Neuronal stem cell (in vitro differentiated cells): ENCODE measurements at regions not wholly inside any gene's neighbourhood (a gene's known extent, or its start where the extent isn't known, plus 50 kb on each side); places are given as distances from the start of the nearest gene placed in this dataset.

ENCODE experiments used
- DNase-seq: peaks from one replicate; pipeline ENCODE4 v3.0.0-alpha.2; 2013; ENCODE audit warnings: low spot score
- H2AFZ ChIP-seq: one replicate; pipeline ENCODE4 v1.6.1; 2013; ENCODE audit warnings: mild to moderate bottlenecking, low read length, inconsistent platforms
- H2AK5ac ChIP-seq: 2 replicates; pipeline ENCODE4 v1.6.1; 2013; ENCODE audit warnings: low read depth, mild to moderate bottlenecking, inconsistent platforms, low read length, moderate library complexity, mixed read lengths
- H2BK120ac ChIP-seq: 2 replicates; pipeline ENCODE4 v1.6.1; 2013; ENCODE audit warnings: low read depth, mild to moderate bottlenecking, inconsistent platforms, low read length, moderate library complexity, mixed read lengths
- H2BK12ac ChIP-seq: one replicate; pipeline ENCODE4 v1.6.1; 2013; ENCODE audit warnings: low read length, inconsistent platforms
- H2BK15ac ChIP-seq: 2 replicates; pipeline ENCODE4 v1.6.1; 2013; ENCODE audit warnings: mild to moderate bottlenecking, low read length, inconsistent platforms, mixed read lengths
- H2BK5ac ChIP-seq: one replicate; pipeline ENCODE4 v1.6.1; 2013; ENCODE audit warnings: inconsistent platforms, mild to moderate bottlenecking, low read length, moderate library complexity
- H3K14ac ChIP-seq: one replicate; pipeline ENCODE4 v1.6.1; 2013; ENCODE audit warnings: low read length, inconsistent platforms
- H3K18ac ChIP-seq: 2 replicates; pipeline ENCODE4 v1.6.1; 2013; ENCODE audit warnings: low read length, inconsistent platforms
- H3K23ac ChIP-seq: 2 replicates; pipeline ENCODE4 v1.6.1; 2013; ENCODE audit warnings: low read depth, mild to moderate bottlenecking, mixed read lengths, low read length, inconsistent platforms; ENCODE audit not compliant: poor library complexity
- H3K27ac ChIP-seq: replicated peaks from 3 replicates; pipeline ENCODE4 v1.5.1; 2013; ENCODE audit warnings: low read length, inconsistent platforms
- H3K27me3 ChIP-seq, 3 experiments: 2 replicates each; pipeline ENCODE4 v1.6.1; 2013; ENCODE audit warnings: low read length in 3 of 3, mild to moderate bottlenecking in 2 of 3, inconsistent platforms in 1 of 3, low read depth in 1 of 3, mixed read lengths in 1 of 3, moderate library complexity in 1 of 3; ENCODE audit not compliant: control insufficient read depth in 3 of 3, insufficient read depth in 3 of 3
- H3K36me3 ChIP-seq, 2 donors: replicated peaks in 1 of 2; 2 replicates each; pipeline ENCODE4 v1.6.1; 2013; ENCODE audit warnings: low read length in 2 of 2; ENCODE audit not compliant: control insufficient read depth in 2 of 2, insufficient read depth in 2 of 2
- H3K4ac ChIP-seq: 2 replicates; pipeline ENCODE4 v1.6.1; 2013; ENCODE audit warnings: inconsistent platforms, mild to moderate bottlenecking, low read length, moderate library complexity
- H3K4me1 ChIP-seq, 2 donors: 1 replicate in 1 of 2; 2 replicates in 1 of 2; pipeline ENCODE4 v1.6.1; 2013; ENCODE audit warnings: low read length in 2 of 2, low read depth in 1 of 2; ENCODE audit not compliant: control insufficient read depth in 2 of 2, insufficient read depth in 1 of 2
- H3K4me2 ChIP-seq: one replicate; pipeline ENCODE4 v1.6.1; 2013; ENCODE audit warnings: mild to moderate bottlenecking, low read length, inconsistent platforms; ENCODE audit not compliant: insufficient read depth, poor library complexity, severe bottlenecking
- H3K4me3 ChIP-seq, 2 donors: 2 replicates each; pipeline ENCODE4 v1.5.1; 2013; ENCODE audit warnings: low read length in 2 of 2, mild to moderate bottlenecking in 2 of 2, inconsistent platforms in 1 of 2, moderate library complexity in 1 of 2
- H3K79me1 ChIP-seq: one replicate; pipeline ENCODE4 v1.6.1; 2013; ENCODE audit warnings: low read depth, mild to moderate bottlenecking, inconsistent platforms, low read length, moderate library complexity
- H3K9ac ChIP-seq: one replicate; pipeline ENCODE4 v1.6.1; 2013; ENCODE audit warnings: mild to moderate bottlenecking, low read depth, low read length, inconsistent platforms; ENCODE audit not compliant: poor library complexity
- H3K9me3 ChIP-seq, 2 donors: replicated peaks in 1 of 2; 2 replicates each; pipeline versions ENCODE3 to v1.6.1; 2013; ENCODE audit warnings: low read length in 2 of 2, mild to moderate bottlenecking in 2 of 2, inconsistent platforms in 1 of 2, low read depth in 1 of 2, mixed read lengths in 1 of 2, moderate library complexity in 1 of 2; ENCODE audit not compliant: control insufficient read depth in 2 of 2, insufficient read depth in 1 of 2
- H4K8ac ChIP-seq: one replicate; pipeline ENCODE4 v1.6.1; 2013; ENCODE audit warnings: low read depth, mild to moderate bottlenecking, inconsistent platforms, low read length, moderate library complexity
- H4K91ac ChIP-seq: one replicate; pipeline ENCODE4 v1.6.1; 2013; ENCODE audit warnings: low read length, low read depth, mild to moderate bottlenecking, inconsistent platforms; ENCODE audit not compliant: poor library complexity
- WGBS, 2 donors: extraction: QIAGEN DNeasy Blood & Tissue Kit; methylation state at CpG; one replicate each; pipeline ENCODE4 v1.1.7; 2013; ENCODE audit warnings: missing lambda C conversion rate in 2 of 2, mixed read lengths in 1 of 2; ENCODE audit not compliant: insufficient read length in 2 of 2, insufficient replicate concordance in 1 of 2; ENCODE audit errors: extremely low coverage in 2 of 2; 5-methylcytosine and 5-hydroxymethylcytosine counted together

- no peaks in the 10 kb centered on the region for H3K79me1 ChIP-seq
- no peak overlapping the region for H3K14ac ChIP-seq
- H3K18ac ChIP-seq, result no peak overlapping the region
- H2BK120ac ChIP-seq, result no peak overlapping the region
- H2BK15ac ChIP-seq, result no peak overlapping the region
- WGBS, 2 donors, result no CpG with 5 or more reads among the region's 6 CpGs
- peaks cover 0 to 4% of the 10 kb centered on the region in 2 donors for H3K4me1 ChIP-seq
- H4K8ac ChIP-seq, result no peak overlapping the region
- no peak for DNase-seq
- H3K4ac ChIP-seq, result no peak overlapping the region
- H2AK5ac ChIP-seq, result no peak overlapping the region
- no peak overlapping the region for H3K9ac ChIP-seq
- no peak overlapping the region for H3K4me2 ChIP-seq
- no peak overlapping the region for H3K4me3 ChIP-seq
- H2BK5ac ChIP-seq, result no peak overlapping the region
- no peak overlapping the region for H4K91ac ChIP-seq
- H3K27ac ChIP-seq, result no peak overlapping the region
- H3K27me3 ChIP-seq, result no peaks in the 10 kb centered on the region
- no peak overlapping the region for H2BK12ac ChIP-seq
- H3K36me3 ChIP-seq, result no peaks in the 10 kb centered on the region
- peaks cover 0 to 1% of the 10 kb centered on the region in 2 donors for H3K9me3 ChIP-seq
- no peak overlapping the region for H2AFZ ChIP-seq
- H3K23ac ChIP-seq, result no peak overlapping the region
These were observed 73.3 kb downstream of the MRPL46 start for GRCh38 chr15:88393719-88394519.

GRCh38 chr15:88391700-88392099 is 75.5 kb downstream of the MRPL46 start:
- DNase-seq, result no peak
- no peak overlapping the region for H3K23ac ChIP-seq
- H3K9me3 ChIP-seq, result peaks cover 0 to 1% of the 10 kb centered on the region in 2 donors

GRCh38 chr15:88391006-88391405 is 76.2 kb downstream of the MRPL46 start:
- no peak overlapping the region for H3K27ac ChIP-seq
- no peak overlapping the region for H3K9ac ChIP-seq
- no peak overlapping the region for H2BK120ac ChIP-seq
- H3K14ac ChIP-seq, result no peak overlapping the region
- no peak overlapping the region for H4K91ac ChIP-seq
- H2BK12ac ChIP-seq, result no peak overlapping the region
- H3K23ac ChIP-seq, result no peak overlapping the region
- H3K79me1 ChIP-seq, result no peaks in the 10 kb centered on the region
- H3K27me3 ChIP-seq, result no peaks in the 10 kb centered on the region
- no CpG with 5 or more reads among the region's 12 CpGs for WGBS, 2 donors
- H3K9me3 ChIP-seq, result peaks cover 0 to 1% of the 10 kb centered on the region in 2 donors
- no peaks in the 10 kb centered on the region for H3K36me3 ChIP-seq
- H4K8ac ChIP-seq, result no peak overlapping the region
- H2AK5ac ChIP-seq, result no peak overlapping the region
- H3K18ac ChIP-seq, result no peak overlapping the region
- no peak overlapping the region for H3K4ac ChIP-seq
- H2AFZ ChIP-seq, result no peak overlapping the region
- H3K4me1 ChIP-seq, result peaks cover 0 to 6% of the 10 kb centered on the region in 2 donors
- H3K4me2 ChIP-seq, result no peak overlapping the region
- no peak for DNase-seq
- no peak overlapping the region for H2BK15ac ChIP-seq
- no peak overlapping the region for H2BK5ac ChIP-seq
- no peak overlapping the region for H3K4me3 ChIP-seq

More at GRCh38 chr15:88391700-88392099, 75.5 kb downstream of the MRPL46 start:
- no peaks in the 10 kb centered on the region for H3K27me3 ChIP-seq
- no peak overlapping the region for H2AFZ ChIP-seq
- no peak overlapping the region for H4K8ac ChIP-seq
- no peak overlapping the region for H2BK5ac ChIP-seq
- no peaks in the 10 kb centered on the region for H3K36me3 ChIP-seq
- H3K79me1 ChIP-seq, result no peaks in the 10 kb centered on the region
- no peak overlapping the region for H3K4me2 ChIP-seq
- no peak overlapping the region for H3K9ac ChIP-seq
- H2BK15ac ChIP-seq, result no peak overlapping the region
- H3K4ac ChIP-seq, result no peak overlapping the region
- no peak overlapping the region for H3K14ac ChIP-seq
- no peak overlapping the region for H4K91ac ChIP-seq
- H3K4me1 ChIP-seq, result peaks cover 0 to 10% of the 10 kb centered on the region in 2 donors
- no peak overlapping the region for H3K18ac ChIP-seq
- no CpG with 5 or more reads among the region's 2 CpGs for WGBS, 2 donors
- no peak overlapping the region for H3K4me3 ChIP-seq
- H2BK120ac ChIP-seq, result no peak overlapping the region
- H3K27ac ChIP-seq, result no peak overlapping the region
- no peak overlapping the region for H2AK5ac ChIP-seq
- no peak overlapping the region for H2BK12ac ChIP-seq

- Histone ChIP-seq H4K8ac (no peak overlapping the region), H4K91ac (no peak overlapping the region), H3K79me1 (no peaks in the 10 kb centered on the region), H3K9me3 (no peaks in the 10 kb centered on the region), H3K14ac (no peak overlapping the region), H3K18ac (no peak overlapping the region), H2BK15ac (no peak overlapping the region), H3K4me3 (no peak overlapping the region), H2BK5ac (no peak overlapping the region), H2AK5ac (no peak overlapping the region), H3K27ac (no peak overlapping the region), H2BK12ac (no peak overlapping the region), H3K27me3 (no peaks in the 10 kb centered on the region), H3K23ac (no peak overlapping the region), H2BK120ac (no peak overlapping the region), H3K4me1 (peaks cover 0 to 6% of the 10 kb centered on the region in 2 donors), H3K4ac (no peak overlapping the region), H2AFZ (no peak overlapping the region), H3K9ac (no peak overlapping the region), H3K4me2 (no peak overlapping the region), H3K36me3 (no peaks in the 10 kb centered on the region)
- DNase-seq, result no peak
- no CpG with 5 or more reads among the region's 4 CpGs for WGBS, 2 donors
These were observed 76.9 kb downstream of the MRPL46 start for GRCh38 chr15:88390164-88390901.
